ENCODE measurements at regions not wholly inside any gene's neighbourhood (a gene's known extent, or its start where the extent isn't known, plus 50 kb on each side); places are given as distances from the start of the nearest gene placed in this dataset.

DNA sequence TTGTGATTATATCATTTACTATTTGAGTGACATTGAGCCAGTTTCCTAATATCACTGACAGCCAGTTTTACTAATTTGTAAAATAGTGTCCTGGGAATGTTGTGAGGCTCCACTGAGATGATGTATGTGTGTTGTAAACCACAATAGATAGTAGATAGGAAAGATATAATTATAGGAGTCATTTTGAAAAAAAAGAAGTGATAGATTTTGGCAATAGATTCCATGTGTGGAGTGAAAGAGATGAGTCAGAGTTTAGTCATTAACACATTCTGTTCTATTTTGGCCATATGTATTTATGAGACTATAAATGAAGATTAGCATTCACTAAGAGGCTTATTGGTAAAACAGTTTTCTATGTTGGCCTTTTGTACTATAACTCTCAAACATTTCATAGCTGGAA is 388.2 kb downstream of the FAM170A start:
- no peak for TF ChIP-seq GATA2 (IDR thresholded peaks at IDR 0.05; ENCODE audit: low read depth, low read length)
- no peak for TF ChIP-seq GATA3 (IDR thresholded peaks at IDR 0.05; ENCODE audit: low read depth, low read length)
